A673 (cell line): ENCODE measurements at regions not wholly inside any gene's neighbourhood (a gene's known extent, or its start where the extent isn't known, plus 50 kb on each side); places are given as distances from the start of the nearest gene placed in this dataset.

ENCODE experiments used
- CTCF ChIP-seq: fragments of 300-800, 200-600 bp; sonication (generic); conservative IDR thresholded peaks from 2 replicates; pipeline ENCODE4 v1.5.1; 2017; ENCODE audit warnings: low read depth, mild to moderate bottlenecking, antibody characterized with exemption, low read length, moderate library complexity, mixed read lengths
- EZH2 ChIP-seq: fragments of 200-600 bp; sonication (generic); IDR thresholded peaks from 2 replicates; pipeline ENCODE4 v1.6.1; 2017; ENCODE audit warnings: borderline replicate concordance, low read depth, mild to moderate bottlenecking, mixed read lengths, antibody characterized with exemption, low read length; ENCODE audit not compliant: poor library complexity, severe bottlenecking

DNA sequence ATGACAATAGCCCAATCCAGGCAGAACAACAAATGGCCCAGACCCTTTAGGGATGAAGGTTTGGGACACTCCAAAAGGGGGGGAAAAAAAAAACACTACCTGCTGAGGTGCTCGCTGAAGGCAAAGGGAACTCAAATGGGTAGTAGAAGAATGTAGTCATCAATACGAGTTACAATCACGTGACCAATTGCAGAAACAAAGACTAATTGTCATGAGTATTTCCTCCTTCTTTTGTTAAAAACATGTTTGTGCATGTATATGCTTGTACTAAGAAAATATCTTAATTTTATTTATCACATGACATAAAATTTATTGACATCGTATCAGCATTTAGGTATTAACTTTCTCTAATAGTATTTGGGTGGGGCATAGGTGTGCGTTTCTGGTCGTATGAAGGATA, 743.5 kb downstream of the DNAH5 start:
- no peak for TF ChIP-seq CTCF
- TF ChIP-seq EZH2: no peak
